GM19035 (cell line): ENCODE measurements at regions not wholly inside any gene's neighbourhood (a gene's known extent, or its start where the extent isn't known, plus 50 kb on each side); places are given as distances from the start of the nearest gene placed in this dataset.

Experiments
- ATAC-seq: cut with Tn5 transposase; IDR thresholded peaks from one replicate; pipeline ENCODE4 v1.9.1; 2021; ENCODE audit not compliant: unreplicated experiment

GRCh38 chr21:28257276-28257675 lies 735.4 kb downstream of the LTN1 start:
- ATAC-seq: no peak

GRCh38 chr21:28256837-28257236 lies 735.8 kb downstream of the LTN1 start:
- no peak for ATAC-seq

- ATAC-seq: no peak
Measured at GRCh38 chr21:28256420-28256831, 736.3 kb downstream of the LTN1 start.

- ATAC-seq: no peak
Measured at GRCh38 chr21:28253961-28254360, 738.7 kb downstream of the LTN1 start.

GRCh38 chr21:28253338-28253737 lies 739.3 kb downstream of the LTN1 start:
- ATAC-seq: no peak

GRCh38 chr21:28252928-28253327 lies 739.7 kb downstream of the LTN1 start:
- no peak for ATAC-seq

- ATAC-seq: no peak
Measured at GRCh38 chr21:28250946-28251345, 741.7 kb downstream of the LTN1 start.

- ATAC-seq: no peak
Measured at GRCh38 chr21:28247454-28248020, 745.1 kb downstream of the LTN1 start.

GRCh38 chr21:28240586-28240985 lies 752.1 kb downstream of the LTN1 start:
- ATAC-seq: no peak

- ATAC-seq: no peak
Measured at GRCh38 chr21:28239340-28239739, 753.3 kb downstream of the LTN1 start.

- ATAC-seq: no peak
Measured at GRCh38 chr21:28237661-28238060, 755.0 kb downstream of the LTN1 start.

GRCh38 chr21:28235169-28235895 lies 757.3 kb downstream of the LTN1 start:
- ATAC-seq: no peak

GRCh38 chr21:28234326-28234725 lies 758.4 kb downstream of the LTN1 start:
- ATAC-seq: no peak

- no peak for ATAC-seq
Measured at GRCh38 chr21:28233536-28234220, 759.0 kb downstream of the LTN1 start.

- ATAC-seq: no peak
Measured at GRCh38 chr21:28230559-28230958, 762.1 kb downstream of the LTN1 start.

- no peak for ATAC-seq
Measured at GRCh38 chr21:28229814-28230213, 762.9 kb downstream of the LTN1 start.

GRCh38 chr21:28228636-28228995 lies 764.1 kb downstream of the LTN1 start:
- no peak for ATAC-seq

GRCh38 chr21:28227881-28228635 lies 764.6 kb downstream of the LTN1 start:
- no peak for ATAC-seq

- no peak for ATAC-seq
Measured at GRCh38 chr21:28226563-28226962, 766.1 kb downstream of the LTN1 start.

GRCh38 chr21:28224191-28224726 lies 768.4 kb downstream of the LTN1 start:
- no peak for ATAC-seq

GRCh38 chr21:28221984-28222383 lies 770.7 kb downstream of the LTN1 start:
- ATAC-seq: no peak
